GM12891 (cell line): ENCODE measurements at regions not wholly inside any gene's neighbourhood (a gene's known extent, or its start where the extent isn't known, plus 50 kb on each side); places are given as distances from the start of the nearest gene placed in this dataset.
"Not testable (repeated sequence)": the region's sequence is repeated elsewhere in the genome, so short reads cannot be mapped to it uniquely, and the experiment has no call there.

Experiments
- POLR2A ChIP-seq: IDR thresholded peaks from 2 replicates; pipeline ENCODE4 v1.6.1; 2011; ENCODE audit warnings: low read depth, low read length, control low read depth
- POLR2AphosphoS5 ChIP-seq: IDR thresholded peaks from 2 replicates; pipeline ENCODE4 v1.6.1; 2011; ENCODE audit warnings: low read depth, low read length, control low read depth

- not testable (repeated sequence) for TF ChIP-seq POLR2A, POLR2AphosphoS5
These were observed 613.3 kb downstream of the GRXCR1 start for GRCh38 chr4:43505823-43506222.
